HG02970 (cell line): ENCODE measurements at regions not wholly inside any gene's neighbourhood (a gene's known extent, or its start where the extent isn't known, plus 50 kb on each side); places are given as distances from the start of the nearest gene placed in this dataset.

Experiments
- ATAC-seq: cut with Tn5 transposase; IDR thresholded peaks from one replicate; pipeline ENCODE4 v1.9.1; 2021; ENCODE audit warnings: mild to moderate bottlenecking, moderate library complexity, moderate number of reproducible peaks; ENCODE audit not compliant: unreplicated experiment, low FRiP score

DNA sequence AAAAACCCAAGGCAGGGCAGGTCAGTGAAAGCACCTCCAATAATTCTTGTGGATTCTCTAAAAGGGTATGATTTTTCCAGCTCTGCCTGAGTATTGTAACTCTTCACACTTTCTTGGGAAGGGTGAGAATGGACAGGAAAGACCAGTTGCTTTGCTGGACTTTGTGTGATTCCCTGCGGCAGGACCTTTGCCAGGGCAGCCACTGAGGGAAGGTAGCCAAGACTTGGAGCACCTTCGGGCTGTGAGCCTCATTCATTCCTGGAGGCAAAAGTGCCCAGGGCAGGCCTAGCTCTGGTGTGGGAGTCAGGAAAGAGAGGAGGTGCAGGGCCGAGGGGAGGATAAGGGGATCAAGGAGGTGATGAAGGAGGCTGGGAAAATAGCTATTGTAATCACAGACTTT lies 80.2 kb downstream of the VCPKMT start:
- ATAC-seq: no peak

DNA sequence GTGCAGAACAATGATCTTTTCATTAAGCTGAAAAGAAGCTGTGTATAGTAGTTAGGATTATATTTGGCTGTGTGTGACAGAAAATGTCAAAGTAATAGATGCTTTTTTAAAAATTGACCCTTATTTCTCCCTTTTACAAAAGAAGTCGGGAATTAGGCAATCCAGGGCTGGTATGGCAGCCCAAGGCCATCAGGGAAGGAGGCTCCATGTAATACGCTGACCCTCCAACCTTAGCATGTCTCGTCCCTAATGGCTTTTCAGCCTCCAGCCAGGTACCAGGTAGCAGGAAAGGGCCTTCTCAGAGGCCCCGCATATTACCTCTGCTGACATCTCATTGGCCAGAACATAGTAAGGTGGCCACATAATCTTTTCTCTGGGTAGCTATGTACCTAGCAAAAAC lies 79.7 kb downstream of the VCPKMT start:
- no peak for ATAC-seq

DNA sequence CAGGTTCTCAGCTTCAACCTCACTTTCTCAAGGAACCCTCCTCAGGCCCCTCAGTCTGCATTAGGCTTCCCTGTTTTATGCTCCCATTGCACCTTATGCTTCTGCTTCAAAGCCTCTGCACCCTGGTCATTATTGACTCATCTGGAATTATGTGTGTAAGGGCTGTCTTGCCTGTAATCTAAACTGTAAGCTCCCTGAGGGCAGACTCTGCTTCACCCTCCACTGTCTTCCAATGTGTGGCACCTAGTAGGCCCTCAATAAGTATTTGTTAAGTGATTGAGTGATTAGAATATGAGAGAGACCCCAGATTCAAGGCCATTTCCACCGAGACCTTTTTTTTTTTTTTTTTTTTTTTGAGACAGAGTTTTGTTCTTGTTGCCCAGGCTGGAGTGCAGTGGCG lies 79.1 kb downstream of the VCPKMT start:
- ATAC-seq: no peak

DNA sequence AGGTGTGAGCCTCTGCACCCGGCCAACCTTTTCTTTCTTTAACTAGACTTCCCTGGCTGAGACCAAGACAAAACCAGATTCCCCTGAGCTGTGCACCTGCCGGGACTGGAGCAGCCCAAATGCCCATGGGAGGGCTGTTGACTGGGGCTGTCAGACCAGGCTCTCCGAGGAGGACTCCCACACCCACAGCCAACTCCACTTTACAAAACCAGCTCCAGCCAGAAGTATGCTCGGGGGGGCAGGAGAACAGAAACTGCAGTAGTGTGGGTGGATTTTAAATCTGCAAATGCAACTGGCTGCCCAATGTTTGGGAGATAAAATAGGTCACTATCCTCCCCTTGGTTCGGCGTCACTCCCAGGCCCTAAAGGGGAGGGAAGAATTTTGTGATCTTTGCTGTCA lies 78.5 kb downstream of the VCPKMT start:
- ATAC-seq: no peak

DNA sequence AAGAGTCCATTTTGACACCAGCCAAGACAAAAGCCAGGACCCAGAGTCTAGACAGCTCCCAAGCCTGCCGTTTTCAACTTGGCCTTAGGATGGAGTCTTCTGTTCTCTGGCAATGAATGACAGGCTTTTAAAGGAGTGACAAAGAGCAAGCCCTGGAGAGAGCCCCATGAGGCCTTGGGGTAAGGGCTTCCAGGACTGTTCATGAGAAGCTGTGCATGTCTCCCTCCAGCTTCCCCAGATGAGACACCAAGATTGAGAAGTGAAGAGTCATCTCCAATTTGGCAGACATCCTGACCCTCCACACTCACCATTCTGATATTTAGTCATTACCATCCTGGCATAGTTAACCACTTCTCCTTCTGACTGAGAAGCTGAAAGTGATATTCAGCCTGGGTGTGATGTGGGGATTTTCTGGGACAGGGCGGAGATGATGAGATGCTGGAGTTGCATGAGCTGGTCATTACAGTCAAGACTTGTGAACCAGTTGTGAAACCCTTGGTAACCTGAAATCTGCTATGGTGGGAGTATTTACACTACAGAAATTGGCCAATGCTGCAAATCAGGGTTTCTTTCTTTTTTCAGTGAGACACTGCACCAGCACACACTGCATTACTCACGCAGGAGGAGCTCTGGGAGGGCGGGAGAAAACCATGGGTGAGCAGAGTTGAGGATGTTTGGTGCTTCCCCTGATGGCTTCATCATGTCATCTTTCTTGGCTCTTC lies 77.8 kb downstream of the VCPKMT start:
- ATAC-seq: peak; percentile 82

DNA sequence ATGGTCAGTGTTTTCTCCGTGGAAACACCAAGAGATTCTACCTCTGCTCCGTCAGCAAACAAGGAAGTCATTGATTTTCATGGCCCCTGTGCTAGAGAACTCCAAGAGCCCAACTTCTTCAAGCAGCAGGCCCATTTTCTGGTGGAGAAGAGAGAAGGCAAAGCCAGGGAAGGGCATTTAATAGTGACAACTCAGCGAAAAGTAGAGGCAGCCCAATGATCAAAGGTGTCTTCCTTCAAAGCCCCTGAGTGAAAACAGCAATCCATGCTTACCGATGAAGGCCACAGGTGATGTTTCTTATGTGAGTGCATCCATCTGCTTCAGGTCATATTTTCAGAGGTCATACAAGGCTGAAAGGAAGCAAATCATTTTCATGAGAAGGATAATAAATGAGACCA lies 77.3 kb downstream of the VCPKMT start:
- no peak for ATAC-seq

DNA sequence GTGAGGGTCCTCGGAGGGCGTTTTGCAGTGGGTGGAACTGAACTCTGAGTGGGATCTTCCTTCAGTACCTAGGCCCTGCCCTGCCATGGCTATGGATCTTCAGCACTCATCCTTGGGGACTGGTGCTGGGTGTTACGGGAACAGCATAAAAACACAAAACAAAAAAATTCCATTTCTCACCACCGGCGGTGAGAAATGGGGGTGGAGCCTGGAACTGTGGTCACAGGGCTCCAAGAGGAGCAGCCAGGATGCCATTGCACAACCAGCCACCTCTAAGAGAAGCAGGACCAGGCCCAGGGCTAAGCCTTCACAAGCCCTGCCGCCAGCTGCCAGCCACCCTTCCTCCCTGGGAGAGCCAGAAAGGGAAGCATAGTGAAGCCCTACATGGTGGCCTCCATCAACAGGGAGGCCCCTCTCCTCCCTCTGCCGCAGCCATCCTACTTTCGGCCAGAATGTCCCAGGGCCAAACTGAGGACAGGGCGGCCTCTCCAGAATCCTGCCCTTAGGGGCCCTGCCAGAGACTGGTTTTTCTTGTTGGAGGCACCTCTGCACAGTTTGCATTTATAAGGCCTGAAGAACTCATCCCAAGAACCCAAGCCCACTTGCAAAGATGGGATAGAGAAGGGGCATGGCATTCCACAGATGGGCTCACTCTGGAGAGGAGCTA lies 76.5 kb downstream of the VCPKMT start:
- ATAC-seq: no peak

DNA sequence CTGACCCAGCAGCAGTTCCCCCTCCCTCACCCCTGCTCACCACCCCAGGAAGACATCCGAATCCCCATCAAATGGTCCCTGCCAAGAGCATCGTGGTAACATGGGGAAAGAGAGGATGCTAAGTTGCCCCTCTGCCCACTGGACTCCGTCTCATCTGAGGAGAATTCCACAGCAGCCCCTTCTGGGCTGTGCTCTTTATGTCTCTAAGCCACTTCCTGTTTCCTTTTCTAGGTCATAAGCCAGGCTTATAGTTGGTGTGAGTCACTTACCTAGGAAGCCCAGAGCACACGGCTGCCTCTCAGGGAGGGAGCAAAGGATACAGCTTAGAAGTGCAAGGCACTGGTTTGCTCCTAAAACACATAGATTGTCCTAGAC lies 76.0 kb downstream of the VCPKMT start:
- no peak for ATAC-seq

DNA sequence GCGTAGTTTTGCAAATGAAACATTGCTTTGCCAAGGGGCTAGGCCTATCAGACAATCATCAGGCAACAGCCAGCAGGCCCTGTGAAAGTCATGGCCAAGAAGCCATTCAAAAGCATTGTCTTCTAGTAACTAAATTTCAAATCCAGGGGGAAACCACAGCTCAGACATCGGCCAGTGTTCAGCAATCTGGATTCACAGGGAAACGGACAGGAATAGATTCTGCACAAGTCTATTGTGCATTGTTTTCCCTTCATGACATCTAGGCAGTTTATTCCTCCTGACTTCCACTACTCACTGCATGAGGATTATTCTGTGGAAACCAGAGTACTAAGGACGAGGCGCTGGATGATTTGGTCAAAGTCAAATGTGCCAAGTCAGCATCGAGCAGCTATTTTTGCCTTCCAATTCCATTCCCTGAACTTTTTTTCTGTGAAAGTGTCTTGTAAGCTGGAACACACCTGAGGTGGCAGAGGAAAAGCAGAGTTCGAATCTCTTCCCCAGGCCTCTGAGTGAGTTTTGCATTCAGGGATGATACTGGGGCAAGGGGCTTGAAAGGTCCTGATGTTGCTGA lies 75.4 kb downstream of the VCPKMT start:
- ATAC-seq: no peak

DNA sequence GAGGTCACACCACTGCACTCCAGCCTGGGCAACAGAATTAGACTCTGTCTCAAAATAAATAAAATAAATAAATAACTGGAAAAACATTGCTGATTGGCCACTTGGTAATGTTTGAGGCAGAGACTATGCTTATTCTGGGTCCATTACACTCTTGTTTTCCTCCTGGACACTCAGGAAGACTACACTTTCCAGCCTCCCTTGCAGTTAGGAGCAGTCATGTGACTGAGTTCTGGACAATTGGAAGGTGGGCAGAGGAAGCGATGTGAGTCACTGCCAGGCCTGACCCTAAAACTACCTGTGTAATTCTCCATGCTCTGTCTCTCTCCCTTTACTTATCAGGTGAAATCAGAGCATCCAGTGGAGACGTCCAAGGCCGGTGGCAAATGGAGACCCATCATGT lies 74.4 kb downstream of the VCPKMT start:
- no peak for ATAC-seq

DNA sequence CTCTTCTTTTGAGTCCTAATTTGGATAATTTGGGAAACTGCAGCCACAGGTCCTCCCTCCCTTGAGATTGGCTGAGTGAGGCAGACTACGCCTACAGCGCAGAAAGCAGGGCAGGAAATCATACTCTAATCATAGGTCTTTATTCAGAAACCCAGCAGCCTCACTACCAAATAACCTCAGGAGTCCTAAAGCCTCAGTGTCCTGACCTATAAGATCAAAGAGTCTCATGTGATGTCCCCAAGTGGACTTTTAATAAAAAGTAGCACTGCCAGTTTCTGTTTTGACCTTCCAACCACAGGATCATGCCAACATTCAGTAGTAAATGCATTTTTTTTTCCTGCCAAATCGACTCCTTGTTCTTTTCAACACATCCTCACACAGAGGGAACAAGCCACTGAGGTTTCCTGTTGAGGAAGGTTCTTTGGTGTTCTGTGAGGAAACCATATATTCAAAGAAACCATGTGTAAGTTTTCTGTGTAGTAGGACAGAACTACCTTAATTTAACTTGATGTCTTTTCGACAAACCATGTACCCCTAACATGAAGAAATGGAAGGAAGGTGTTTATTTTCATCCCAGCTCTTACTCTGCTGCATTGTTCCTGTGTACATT lies 72.2 kb downstream of the VCPKMT start:
- ATAC-seq: no peak

DNA sequence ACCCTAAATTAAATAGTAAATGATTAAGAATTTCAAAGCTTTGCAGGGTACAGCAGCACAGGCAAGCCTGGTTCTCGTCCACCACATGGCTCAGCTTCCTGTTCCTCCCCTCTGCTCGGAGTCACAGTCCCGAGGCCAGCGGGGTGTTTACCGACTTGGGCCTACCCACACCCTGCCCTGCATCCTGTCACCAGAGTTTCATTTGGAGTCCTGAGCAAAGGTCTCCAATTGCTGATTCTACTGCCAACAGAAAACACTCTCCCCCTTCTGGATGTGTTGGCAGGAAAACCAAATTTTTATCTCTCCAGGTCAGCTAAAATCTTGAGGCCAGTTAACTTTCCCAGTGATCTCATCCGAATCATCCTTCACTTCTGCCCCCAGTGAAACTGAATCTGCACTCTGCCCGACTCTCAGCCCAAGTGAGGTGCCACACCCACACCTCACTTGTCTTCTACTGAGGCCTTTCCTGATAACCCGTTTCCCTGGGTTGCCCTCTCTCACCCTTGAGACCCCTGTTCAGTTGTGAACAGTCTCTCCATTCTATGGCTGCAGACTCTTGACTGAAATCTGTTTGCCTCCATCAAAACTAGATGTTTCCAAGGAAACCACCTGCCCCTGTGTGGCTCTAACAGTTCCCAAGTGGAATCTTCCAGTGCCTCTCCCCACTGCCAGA lies 71.2 kb downstream of the VCPKMT start:
- ATAC-seq: peak; percentile 63

DNA sequence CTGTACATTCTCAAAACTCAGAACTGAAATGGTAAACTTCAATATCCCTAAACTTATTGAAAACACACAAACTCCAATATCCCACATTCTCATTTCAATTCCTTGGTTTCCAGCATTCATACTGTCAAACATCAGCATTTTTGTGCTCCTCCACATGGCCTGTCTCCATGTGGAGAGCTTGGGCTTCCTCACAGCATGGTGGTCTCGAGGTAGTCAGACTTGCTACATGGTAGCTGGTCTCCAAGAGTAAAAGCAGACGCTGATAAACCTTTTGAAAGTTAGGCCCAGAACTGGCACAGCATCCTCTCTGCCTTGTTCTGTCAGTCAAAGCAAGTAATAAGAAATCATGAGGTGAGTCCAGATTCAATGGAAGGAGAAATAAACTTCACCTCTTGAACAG lies 70.5 kb downstream of the VCPKMT start:
- ATAC-seq: no peak

DNA sequence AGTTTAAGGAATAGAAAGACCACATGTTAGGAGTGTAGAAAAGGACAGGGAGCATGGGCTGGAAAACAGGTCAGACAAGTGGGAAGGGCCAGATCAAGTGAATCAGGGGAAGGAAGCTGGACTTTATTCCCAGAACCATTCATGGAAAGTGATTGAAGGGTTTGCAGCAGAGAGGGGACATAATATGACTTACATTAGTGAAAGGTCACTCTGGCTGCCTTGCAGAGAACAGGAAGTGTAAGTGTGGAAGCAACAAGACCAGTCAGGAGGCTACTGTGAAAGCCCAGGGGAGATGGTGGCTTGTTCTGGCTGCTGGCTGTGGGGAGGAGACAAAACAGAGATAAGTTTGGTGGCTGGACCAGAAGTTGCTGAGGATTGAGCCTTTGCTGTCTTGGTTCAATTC lies 69.1 kb downstream of the VCPKMT start:
- peak; percentile 60 for ATAC-seq

DNA sequence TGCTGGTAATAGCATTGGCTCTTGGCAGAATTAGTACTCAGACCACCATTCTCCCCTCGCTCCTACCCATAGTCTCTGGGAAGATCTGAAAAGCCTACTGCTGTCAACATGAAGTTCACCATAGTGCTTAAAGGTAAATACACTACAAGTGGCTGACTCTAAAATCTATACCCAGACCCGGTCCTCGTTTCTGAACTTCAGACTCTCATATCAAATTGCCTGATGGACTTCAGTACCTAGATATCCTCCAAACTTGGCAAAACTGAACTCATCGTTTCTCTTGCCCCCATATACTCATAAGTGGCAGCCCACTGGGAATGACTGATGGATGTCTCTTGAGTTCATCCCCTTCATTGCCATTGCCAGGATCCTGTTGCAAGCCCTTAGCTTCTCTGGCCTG lies 67.3 kb downstream of the VCPKMT start:
- ATAC-seq: no peak

DNA sequence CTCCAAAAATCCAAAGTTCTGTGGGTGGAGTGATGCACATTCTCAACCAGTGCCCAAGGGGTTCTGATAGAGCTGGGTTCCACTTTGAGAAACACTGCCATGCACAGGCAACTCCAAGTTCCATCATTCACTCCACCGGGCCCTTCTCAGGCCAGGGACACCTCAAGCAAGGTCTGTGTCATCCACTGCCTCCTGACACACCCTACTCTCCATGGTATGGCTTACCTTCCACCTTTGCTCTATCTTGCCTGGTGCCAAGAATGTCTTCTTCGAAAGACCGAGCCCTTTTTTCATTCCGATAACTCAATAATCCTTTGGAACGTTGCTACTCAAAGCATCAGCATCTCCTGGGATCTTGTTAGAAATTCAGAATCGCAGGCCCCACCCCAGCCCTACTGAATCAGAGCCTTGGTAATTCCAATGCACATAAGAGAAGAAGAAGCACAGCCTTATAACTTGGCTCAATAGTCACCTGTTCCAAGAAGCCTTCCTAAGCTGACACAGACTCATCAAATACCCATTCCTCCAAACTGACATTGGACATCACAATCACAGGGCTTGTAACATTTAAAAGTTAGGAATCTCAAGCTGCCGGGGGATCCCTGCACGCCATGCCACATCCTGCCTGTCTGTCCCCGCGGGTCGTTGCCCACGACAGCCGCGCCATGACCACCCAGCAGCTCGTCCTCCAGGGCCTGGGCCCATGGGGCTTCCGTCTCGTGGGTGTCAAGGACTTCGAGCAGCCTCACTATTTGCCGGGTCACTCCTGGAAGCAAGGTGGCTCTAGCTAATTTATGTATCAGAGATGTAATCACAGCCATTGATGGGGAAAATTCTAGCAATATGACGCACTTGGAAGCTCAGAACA lies 66.4 kb downstream of the VCPKMT start:
- no peak for ATAC-seq

DNA sequence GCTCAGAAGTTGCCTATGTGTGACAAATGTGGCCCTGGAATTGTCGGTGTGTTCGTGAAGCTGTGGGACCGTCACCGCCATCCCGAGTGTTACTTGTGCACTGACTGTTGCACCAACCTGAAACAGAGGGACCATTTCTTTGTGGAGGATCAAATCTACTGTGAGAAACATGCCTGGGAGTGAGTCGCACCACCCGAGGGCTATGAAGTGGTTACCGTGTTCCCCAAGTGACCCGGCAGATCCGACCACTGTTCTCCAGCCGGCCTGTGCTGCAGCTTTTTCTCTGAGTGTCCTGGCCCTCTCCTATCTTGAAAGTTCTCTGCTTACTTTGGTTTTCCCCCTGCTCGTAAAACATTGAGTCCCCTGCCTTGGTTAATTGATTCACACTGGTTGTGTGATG lies 65.3 kb downstream of the VCPKMT start:
- no peak for ATAC-seq

DNA sequence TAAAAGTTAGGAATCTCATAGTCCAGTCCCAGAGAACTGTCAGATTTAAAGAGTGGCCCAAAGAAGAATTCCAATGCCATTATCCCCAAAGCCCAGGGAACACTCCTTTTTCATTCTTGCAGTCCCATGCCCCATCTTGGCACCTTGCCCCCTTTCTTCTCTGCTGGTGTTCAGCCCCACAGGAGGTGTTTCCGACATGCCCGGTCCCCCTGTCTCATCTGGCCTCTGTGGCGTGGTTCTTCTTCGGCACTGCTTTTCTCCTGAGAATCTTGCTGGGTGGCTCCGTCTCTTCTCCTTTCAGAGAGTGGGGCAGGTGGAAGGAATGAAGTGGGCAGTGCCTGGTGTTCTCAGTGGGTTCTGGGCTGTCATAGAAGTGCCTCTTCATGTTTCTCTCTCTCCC lies 64.7 kb downstream of the VCPKMT start:
- ATAC-seq: no peak

DNA sequence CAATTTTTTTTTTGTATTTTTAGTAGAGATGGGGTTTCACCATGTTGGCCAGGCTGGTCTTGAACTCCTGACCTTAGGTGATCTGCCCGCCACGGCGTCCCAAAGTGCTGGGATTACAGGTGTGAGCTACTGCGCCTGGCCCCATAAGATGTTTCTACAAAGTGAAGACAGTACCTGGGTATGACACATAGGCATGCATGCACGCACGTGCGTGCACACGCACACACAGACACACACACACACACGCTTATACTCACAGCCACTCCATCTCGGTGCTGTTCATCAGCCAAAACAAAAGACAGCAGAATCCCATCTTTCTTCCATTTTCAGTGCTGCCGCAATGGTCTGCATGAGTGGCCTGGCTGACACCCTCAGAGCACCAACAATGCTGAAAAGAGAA lies 63.9 kb downstream of the VCPKMT start:
- ATAC-seq: no peak

DNA sequence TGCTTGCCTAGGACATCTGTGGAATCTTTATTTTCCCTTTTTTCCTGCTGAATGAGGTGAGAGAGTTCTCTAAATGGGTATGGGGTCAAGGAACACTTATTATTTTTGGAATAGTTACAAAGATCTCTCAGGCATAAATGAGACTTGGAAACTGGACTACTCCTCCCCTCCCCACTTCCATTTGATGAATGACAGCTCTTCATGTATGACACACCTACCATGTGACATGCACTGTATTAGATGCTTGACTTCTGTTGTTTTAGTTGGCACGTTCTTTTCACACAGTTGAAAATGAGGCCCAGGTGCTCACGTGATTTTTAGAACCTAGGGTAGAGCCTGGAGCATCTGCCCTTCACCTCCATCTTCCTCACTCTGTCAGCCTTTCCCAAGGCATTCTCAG lies 62.4 kb downstream of the VCPKMT start:
- ATAC-seq: no peak
